ENCODE measurements at regions not wholly inside any gene's neighbourhood (a gene's known extent, or its start where the extent isn't known, plus 50 kb on each side); places are given as distances from the start of the nearest gene placed in this dataset.
"Not testable (repeated sequence)": the region's sequence is repeated elsewhere in the genome, so short reads cannot be mapped to it uniquely, and the experiment has no call there.

DNA sequence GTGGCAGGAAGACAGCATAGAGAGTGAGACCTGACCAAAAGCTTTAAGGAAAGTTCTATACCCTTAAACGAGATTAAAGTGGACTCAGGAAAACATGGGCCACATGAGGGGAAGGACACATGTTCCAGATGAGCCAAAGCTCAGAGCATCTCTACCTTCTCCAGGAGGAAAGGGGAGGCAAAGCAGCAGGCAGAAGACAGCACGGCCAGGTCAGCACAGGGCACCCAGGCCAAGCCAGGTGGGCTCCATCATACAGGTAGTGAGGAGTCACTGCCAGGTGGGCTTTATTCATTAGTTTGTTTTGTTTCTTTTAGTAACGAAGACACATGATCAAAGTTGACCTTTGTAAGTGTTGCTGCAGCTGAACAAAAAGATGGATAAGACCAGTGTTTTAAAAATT, 1617.6 kb downstream of the SPATA31A7 start:
- not testable (repeated sequence) for H3K79me2 ChIP-seq; H3K27ac ChIP-seq; H3K36me3 ChIP-seq (ENCODE audit: control insufficient read depth, insufficient read depth, low read length); H3K9me3 ChIP-seq (ENCODE audit: control insufficient read depth, low read length); H3K9ac ChIP-seq; H3K27me3 ChIP-seq (ENCODE audit: control insufficient read depth, insufficient read depth, low read length); H3K4me1 ChIP-seq; H2AFZ ChIP-seq; H3K4me3 ChIP-seq (ENCODE audit: low read depth, low read length); H3K4me2 ChIP-seq (ENCODE audit: low read length)

DNA sequence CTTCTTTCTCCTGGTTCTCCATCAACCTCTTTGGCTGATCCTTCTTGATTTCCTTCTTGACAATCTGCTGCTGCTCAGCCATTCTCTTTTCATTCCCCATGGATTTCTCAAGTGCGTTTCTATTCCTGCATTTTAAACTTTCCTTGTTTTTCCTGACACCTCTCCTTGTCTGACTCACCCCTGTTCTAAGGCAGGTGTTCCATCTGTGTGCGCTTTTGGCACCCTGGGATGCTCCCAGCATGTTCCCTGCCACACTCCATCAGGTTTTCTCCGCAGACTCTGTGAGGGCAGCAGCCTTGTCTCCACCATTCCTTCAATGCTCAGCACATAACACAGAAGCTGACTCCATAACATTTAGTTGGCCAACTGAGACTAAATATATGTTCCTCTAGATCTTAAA, 1618.2 kb downstream of the SPATA31A7 start:
- H2AFZ ChIP-seq; H3K27ac ChIP-seq; H3K9me3 ChIP-seq (ENCODE audit: control insufficient read depth, low read length); H3K36me3 ChIP-seq (ENCODE audit: control insufficient read depth, insufficient read depth, low read length); H3K4me2 ChIP-seq (ENCODE audit: low read length); H3K4me3 ChIP-seq (ENCODE audit: low read depth, low read length); H3K79me2 ChIP-seq; H3K9ac ChIP-seq; H3K4me1 ChIP-seq; H3K27me3 ChIP-seq (ENCODE audit: control insufficient read depth, insufficient read depth, low read length): not testable (repeated sequence)

DNA sequence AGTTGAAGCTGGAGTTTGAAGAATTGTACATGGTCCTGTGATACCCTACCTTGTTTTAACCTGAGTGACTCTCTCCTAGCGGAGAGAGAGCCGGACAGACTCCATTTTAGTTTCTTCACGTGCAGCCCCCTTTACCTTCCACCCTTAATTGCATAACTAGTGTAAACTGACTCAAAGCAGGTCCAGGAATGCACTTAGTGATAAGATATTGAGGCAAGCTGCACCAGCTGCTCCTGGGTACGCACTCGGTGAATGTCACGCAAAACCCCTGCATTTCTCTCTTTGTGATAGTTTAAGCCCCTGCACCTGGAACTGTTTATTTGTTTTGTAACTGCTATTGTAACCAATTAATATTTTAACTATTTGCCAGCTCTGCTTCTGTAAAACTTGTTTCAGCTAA, 1620.5 kb downstream of the SPATA31A7 start:
- H3K4me3 ChIP-seq (ENCODE audit: low read depth, low read length); H3K4me2 ChIP-seq (ENCODE audit: low read length): not testable (repeated sequence)

DNA sequence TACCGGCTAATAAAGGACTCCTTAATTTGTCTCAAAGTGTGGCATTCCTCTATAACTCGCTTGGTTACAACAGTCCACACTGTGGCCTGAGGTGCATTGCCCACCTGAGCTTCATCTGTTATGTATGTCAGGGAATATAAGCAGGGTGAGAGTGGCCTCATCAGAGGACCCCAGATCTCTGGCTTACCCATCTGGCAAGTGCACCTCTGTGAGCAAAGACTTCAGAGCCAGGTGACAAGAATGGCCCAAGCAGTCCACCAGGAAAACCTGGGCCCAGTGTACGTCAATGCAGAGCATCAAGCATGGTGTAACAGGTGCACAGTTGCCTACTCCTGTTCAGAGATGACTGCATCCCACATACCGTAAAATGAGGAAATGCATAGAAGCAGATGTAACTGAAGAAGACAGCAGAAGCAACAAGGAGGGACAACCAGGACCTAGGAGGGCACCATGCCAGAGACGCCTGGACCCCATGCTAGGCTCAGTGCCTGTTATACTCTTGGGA, 1621.0 kb downstream of the SPATA31A7 start:
- H2AFZ ChIP-seq; H3K27me3 ChIP-seq (ENCODE audit: control insufficient read depth, insufficient read depth, low read length); H3K36me3 ChIP-seq (ENCODE audit: control insufficient read depth, insufficient read depth, low read length); H3K4me2 ChIP-seq (ENCODE audit: low read length); H3K79me2 ChIP-seq; H3K9me3 ChIP-seq (ENCODE audit: control insufficient read depth, low read length); H3K4me3 ChIP-seq (ENCODE audit: low read depth, low read length); H3K9ac ChIP-seq; H3K4me1 ChIP-seq; H3K27ac ChIP-seq: not testable (repeated sequence)

More for the DNA sequence above, 1620.5 kb downstream of the SPATA31A7 start:
- H3K9me3 ChIP-seq (ENCODE audit: control insufficient read depth, low read length); H3K9ac ChIP-seq; H3K27me3 ChIP-seq (ENCODE audit: control insufficient read depth, insufficient read depth, low read length); H2AFZ ChIP-seq; H3K27ac ChIP-seq; H3K79me2 ChIP-seq; H3K36me3 ChIP-seq (ENCODE audit: control insufficient read depth, insufficient read depth, low read length); H3K4me1 ChIP-seq: not testable (repeated sequence)

DNA sequence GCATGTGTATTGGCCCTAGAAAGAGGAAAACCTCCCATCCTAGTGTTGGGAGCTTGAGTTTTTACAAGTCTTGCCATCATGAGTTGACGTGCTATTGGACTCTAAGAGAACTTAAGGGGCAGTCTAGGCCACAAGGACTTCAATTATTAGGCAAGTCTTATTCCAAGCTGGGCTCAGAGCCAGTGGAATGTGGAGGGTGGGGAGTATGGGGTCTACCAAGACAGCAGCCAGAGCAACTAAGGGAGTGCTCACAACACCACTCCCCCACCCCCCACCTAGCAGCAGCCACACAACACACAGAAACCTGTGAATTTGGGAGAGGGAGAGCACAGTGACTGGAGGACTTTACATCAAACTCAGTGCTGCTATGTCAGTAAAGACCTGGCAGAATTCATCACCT, 1625.6 kb downstream of the SPATA31A7 start:
- H2AFZ ChIP-seq; H3K4me1 ChIP-seq; H3K27me3 ChIP-seq (ENCODE audit: control insufficient read depth, insufficient read depth, low read length); H3K27ac ChIP-seq; H3K4me3 ChIP-seq (ENCODE audit: low read depth, low read length); H3K9me3 ChIP-seq (ENCODE audit: control insufficient read depth, low read length); H3K79me2 ChIP-seq; H3K36me3 ChIP-seq (ENCODE audit: control insufficient read depth, insufficient read depth, low read length); H3K9ac ChIP-seq; H3K4me2 ChIP-seq (ENCODE audit: low read length): not testable (repeated sequence)

DNA sequence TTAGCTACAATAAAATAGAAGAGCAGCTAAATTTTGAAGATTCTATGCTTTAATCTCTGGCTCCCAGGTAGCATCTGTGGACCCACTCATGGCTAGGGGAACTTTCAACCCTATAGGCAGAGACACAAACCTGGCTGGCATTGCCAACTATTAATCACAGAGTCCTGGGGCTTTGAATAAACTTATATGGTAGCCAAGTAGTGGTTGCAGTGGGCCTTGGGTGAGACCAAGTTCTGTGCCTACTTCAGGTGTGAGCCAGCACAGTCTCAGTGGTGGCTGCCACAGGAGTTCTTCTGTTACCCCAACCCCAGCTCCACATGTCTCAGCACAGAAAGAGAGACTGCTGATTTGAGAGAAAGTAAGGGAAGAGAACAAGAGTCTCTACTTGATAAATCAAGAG, 1626.5 kb downstream of the SPATA31A7 start:
- H3K4me3 ChIP-seq (ENCODE audit: low read depth, low read length); H3K9me3 ChIP-seq (ENCODE audit: control insufficient read depth, low read length); H3K79me2 ChIP-seq; H3K27me3 ChIP-seq (ENCODE audit: control insufficient read depth, insufficient read depth, low read length); H2AFZ ChIP-seq; H3K9ac ChIP-seq; H3K36me3 ChIP-seq (ENCODE audit: control insufficient read depth, insufficient read depth, low read length); H3K4me1 ChIP-seq; H3K4me2 ChIP-seq (ENCODE audit: low read length): not testable (repeated sequence)
- H3K27ac ChIP-seq = peak overlapping the region; percentile 62

DNA sequence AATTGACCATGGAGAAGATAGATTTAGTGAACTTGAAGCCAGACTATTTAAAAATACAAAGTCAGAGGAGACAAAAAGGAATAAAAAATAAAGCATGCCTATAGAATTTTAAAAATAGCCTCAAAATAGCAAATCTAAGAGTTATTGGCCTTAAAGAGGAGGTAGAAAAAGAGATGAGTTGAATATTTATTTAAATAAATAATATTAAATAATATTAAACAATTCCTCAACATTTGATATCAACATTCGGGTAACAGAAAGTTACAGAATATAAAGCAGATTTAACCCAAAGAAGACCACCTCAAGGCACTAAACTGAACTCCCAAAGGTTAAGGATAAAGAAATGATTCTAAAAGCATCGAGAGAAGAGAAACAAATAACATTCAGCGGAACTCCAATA, 1627.4 kb downstream of the SPATA31A7 start:
- H3K27ac ChIP-seq; H3K27me3 ChIP-seq (ENCODE audit: control insufficient read depth, insufficient read depth, low read length); H3K4me3 ChIP-seq (ENCODE audit: low read depth, low read length); H2AFZ ChIP-seq; H3K9me3 ChIP-seq (ENCODE audit: control insufficient read depth, low read length); H3K36me3 ChIP-seq (ENCODE audit: control insufficient read depth, insufficient read depth, low read length); H3K4me1 ChIP-seq; H3K79me2 ChIP-seq; H3K4me2 ChIP-seq (ENCODE audit: low read length); H3K9ac ChIP-seq: not testable (repeated sequence)

DNA sequence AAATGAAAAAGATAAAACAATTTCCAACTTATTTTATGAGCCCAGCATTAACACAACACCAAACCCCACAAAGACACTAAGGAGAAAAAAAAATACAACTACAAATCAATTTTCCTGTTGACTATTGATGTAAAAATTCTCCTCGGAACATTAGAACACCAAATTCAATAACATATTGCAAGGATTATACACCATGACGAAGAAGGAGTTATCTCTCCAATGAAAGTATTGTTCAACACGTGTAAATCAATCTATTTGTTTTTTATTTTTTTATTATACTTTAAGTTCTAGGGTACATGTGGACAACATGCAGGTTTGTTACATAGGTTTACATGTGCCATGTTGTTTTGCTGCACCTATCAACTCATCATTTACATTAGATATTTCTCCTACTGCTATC, 1632.3 kb downstream of the SPATA31A7 start:
- H3K27ac ChIP-seq; H3K79me2 ChIP-seq; H3K36me3 ChIP-seq (ENCODE audit: control insufficient read depth, insufficient read depth, low read length); H3K4me3 ChIP-seq (ENCODE audit: low read depth, low read length); H3K9me3 ChIP-seq (ENCODE audit: control insufficient read depth, low read length); H3K4me2 ChIP-seq (ENCODE audit: low read length); H3K27me3 ChIP-seq (ENCODE audit: control insufficient read depth, insufficient read depth, low read length); H2AFZ ChIP-seq; H3K9ac ChIP-seq; H3K4me1 ChIP-seq: not testable (repeated sequence)

DNA sequence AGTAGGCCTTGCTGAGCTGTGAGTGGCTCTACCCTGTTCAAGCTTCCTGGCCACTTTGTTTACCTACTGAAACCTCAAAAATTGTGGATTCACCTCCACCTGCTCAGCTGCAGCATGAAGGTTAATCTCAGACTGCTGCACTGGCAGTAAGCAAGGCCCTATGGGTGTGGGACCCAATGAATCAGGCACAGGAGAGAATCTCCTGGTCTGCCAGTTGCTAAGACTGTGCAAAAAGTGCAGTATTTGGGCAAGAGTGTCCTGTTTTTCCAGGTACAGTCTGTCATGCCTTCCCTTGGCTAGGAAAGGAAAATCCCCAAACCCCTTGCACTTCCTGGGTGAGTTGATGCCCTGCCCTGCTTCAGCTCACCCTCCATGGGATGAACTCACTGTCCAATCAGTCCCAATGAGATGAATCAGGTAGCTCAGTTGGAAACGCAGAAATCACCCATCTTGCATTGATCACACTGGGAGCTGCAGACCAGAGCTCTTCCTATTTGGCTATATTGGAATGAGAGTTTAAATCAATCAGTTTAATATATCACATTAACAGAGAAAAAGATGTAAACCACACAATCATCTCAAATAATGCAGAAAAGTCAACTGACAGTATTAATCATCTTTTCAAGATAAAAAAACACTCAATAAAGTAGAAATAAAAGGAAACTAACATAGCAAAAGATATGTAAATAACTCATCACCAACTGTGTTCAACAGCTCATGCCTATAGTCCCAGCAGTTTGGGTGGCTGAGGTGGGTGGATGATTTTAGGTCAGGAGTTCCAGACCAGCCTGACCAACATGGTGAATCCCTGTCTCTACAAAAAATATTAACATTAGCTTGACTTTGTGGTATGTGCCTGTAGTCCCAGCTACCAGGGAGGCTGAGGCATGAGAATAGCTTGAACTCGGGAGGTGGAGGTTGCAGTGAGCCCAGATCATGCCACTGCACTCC, 1638.4 kb downstream of the SPATA31A7 start:
- H3K27ac ChIP-seq; H3K9me3 ChIP-seq (ENCODE audit: control insufficient read depth, low read length); H3K4me2 ChIP-seq (ENCODE audit: low read length); H3K79me2 ChIP-seq; H2AFZ ChIP-seq; H3K36me3 ChIP-seq (ENCODE audit: control insufficient read depth, insufficient read depth, low read length); H3K9ac ChIP-seq; H3K27me3 ChIP-seq (ENCODE audit: control insufficient read depth, insufficient read depth, low read length); H3K4me3 ChIP-seq (ENCODE audit: low read depth, low read length); H3K4me1 ChIP-seq: not testable (repeated sequence)

DNA sequence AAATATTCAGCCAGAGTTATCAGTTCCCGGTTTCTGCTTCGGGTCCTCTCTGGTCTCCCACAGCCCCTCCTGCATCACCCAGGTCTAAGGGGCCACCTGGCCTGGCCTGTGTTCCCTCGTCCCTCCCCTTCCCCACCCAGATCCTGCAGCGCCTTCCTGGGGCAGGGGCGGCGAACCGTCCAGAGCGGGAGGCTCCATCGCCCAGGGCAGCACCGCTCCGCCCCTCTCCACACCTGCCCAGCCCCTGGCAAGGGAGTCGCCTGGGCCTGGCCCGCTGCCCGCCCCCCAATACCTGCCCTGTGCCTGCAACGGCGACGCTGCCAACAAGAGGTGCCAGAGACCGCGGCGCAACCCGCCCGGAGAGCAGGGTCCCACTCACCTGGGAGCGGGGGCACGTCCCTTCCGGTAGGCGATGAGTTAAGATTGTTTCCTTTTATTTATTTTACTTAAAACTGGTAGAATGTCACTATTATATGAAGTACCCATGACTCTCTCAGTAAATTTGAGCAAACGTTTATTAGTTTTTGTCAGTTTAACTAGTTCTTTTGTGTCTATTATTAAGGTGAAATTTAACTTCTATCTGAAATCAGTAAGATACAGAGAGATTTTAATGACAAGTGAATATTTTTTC, 1641.1 kb downstream of the SPATA31A7 start:
- not testable (repeated sequence) for H3K9me3 ChIP-seq (ENCODE audit: control insufficient read depth, low read length); H3K4me1 ChIP-seq; H3K4me3 ChIP-seq (ENCODE audit: low read depth, low read length); H3K9ac ChIP-seq; H3K27me3 ChIP-seq (ENCODE audit: control insufficient read depth, insufficient read depth, low read length); H3K36me3 ChIP-seq (ENCODE audit: control insufficient read depth, insufficient read depth, low read length); H3K27ac ChIP-seq; H3K4me2 ChIP-seq (ENCODE audit: low read length); H3K79me2 ChIP-seq; H2AFZ ChIP-seq

Data from parathyroid adenoma (tissue), 2 donors.